CD4-positive, alpha-beta T cell treated with Interleukin-2 at 100 ng/mL for 4 hours (primary cell): ENCODE measurements at regions not wholly inside any gene's neighbourhood (a gene's known extent, or its start where the extent isn't known, plus 50 kb on each side); places are given as distances from the start of the nearest gene placed in this dataset.

Experiments used
- DNase-seq: peaks from one replicate; pipeline ENCODE4 v3.0.0-alpha.2; 2020; ENCODE audit warnings: low spot score

- DNase-seq = no peak
Measured at GRCh38 chr1:36717431-36717830, 234.7 kb upstream of the CSF3R start.

GRCh38 chr1:36715797-36716196 is 233.1 kb upstream of the CSF3R start:
- no peak for DNase-seq

- DNase-seq = no peak
Measured at GRCh38 chr1:36714301-36714700, 231.6 kb upstream of the CSF3R start.

GRCh38 chr1:36711480-36711879 is 228.8 kb upstream of the CSF3R start:
- no peak for DNase-seq

GRCh38 chr1:36710951-36711350 is 228.2 kb upstream of the CSF3R start:
- DNase-seq = no peak

GRCh38 chr1:36709869-36710481 is 227.3 kb upstream of the CSF3R start:
- DNase-seq = no peak

GRCh38 chr1:36708587-36708986 is 225.9 kb upstream of the CSF3R start:
- DNase-seq = no peak

- DNase-seq = no peak
Measured at GRCh38 chr1:36707221-36707620, 224.5 kb upstream of the CSF3R start.

GRCh38 chr1:36706416-36706815 is 223.7 kb upstream of the CSF3R start:
- no peak for DNase-seq

GRCh38 chr1:36705629-36706028 is 222.9 kb upstream of the CSF3R start:
- DNase-seq = no peak

- peak; percentile 29 for DNase-seq
Measured at GRCh38 chr1:36703526-36704208, 221.0 kb upstream of the CSF3R start.

- DNase-seq = no peak
Measured at GRCh38 chr1:36702963-36703362, 220.2 kb upstream of the CSF3R start.

- no peak for DNase-seq
Measured at GRCh38 chr1:36699113-36699911, 216.6 kb upstream of the CSF3R start.

- DNase-seq = no peak
Measured at GRCh38 chr1:36697836-36698605, 215.3 kb upstream of the CSF3R start.

- no peak for DNase-seq
Measured at GRCh38 chr1:36696261-36696940, 213.7 kb upstream of the CSF3R start.

- no peak for DNase-seq
Measured at GRCh38 chr1:36693603-36694002, 210.9 kb upstream of the CSF3R start.

GRCh38 chr1:36693161-36693525 is 210.4 kb upstream of the CSF3R start:
- DNase-seq = no peak

GRCh38 chr1:36692465-36693160 is 209.9 kb upstream of the CSF3R start:
- DNase-seq = no peak

GRCh38 chr1:36691374-36691773 is 208.7 kb upstream of the CSF3R start:
- no peak for DNase-seq

GRCh38 chr1:36689992-36690391 is 207.3 kb upstream of the CSF3R start:
- no peak for DNase-seq

- no peak for DNase-seq
Measured at GRCh38 chr1:36687312-36687711, 204.6 kb upstream of the CSF3R start.
